GM12878 (cell line): ENCODE measurements at regions not wholly inside any gene's neighbourhood (a gene's known extent, or its start where the extent isn't known, plus 50 kb on each side); places are given as distances from the start of the nearest gene placed in this dataset.
"Not testable (repeated sequence)": the region's sequence is repeated elsewhere in the genome, so short reads cannot be mapped to it uniquely, and the experiment has no call there.

Source experiments
- CBX3 ChIP-seq: fragments of 200-600 bp; sonication (generic); IDR thresholded peaks from 2 replicates; pipeline ENCODE4 v1.6.1; 2016; ENCODE audit warnings: low read depth, borderline replicate concordance
- EZH2 ChIP-seq: IDR thresholded peaks from 2 replicates; pipeline ENCODE4 v1.6.1; 2012; ENCODE audit warnings: low read depth, mild to moderate bottlenecking, control low read depth, inconsistent platforms, low read length, borderline replicate concordance; ENCODE audit not compliant: control insufficient read depth
- FOXK2 ChIP-seq: fragments of 450-650 bp; IDR thresholded peaks from 2 replicates; pipeline ENCODE4 v1.6.1; 2017; ENCODE audit warnings: mild to moderate bottlenecking, moderate library complexity
- FOXM1 ChIP-seq: IDR thresholded peaks from 2 replicates; pipeline ENCODE4 v1.6.1; 2012; ENCODE audit warnings: low read depth, mild to moderate bottlenecking, inconsistent platforms, low read length, moderate library complexity
- RAD21 ChIP-seq: IDR thresholded peaks from 2 replicates; pipeline ENCODE4 v1.6.1; 2011; ENCODE audit warnings: mild to moderate bottlenecking, low read depth, low read length, moderate library complexity; ENCODE audit not compliant: insufficient read depth
- TARDBP ChIP-seq: IDR thresholded peaks from 2 replicates; pipeline ENCODE4 v1.6.1; 2016; ENCODE audit warnings: borderline replicate concordance

DNA sequence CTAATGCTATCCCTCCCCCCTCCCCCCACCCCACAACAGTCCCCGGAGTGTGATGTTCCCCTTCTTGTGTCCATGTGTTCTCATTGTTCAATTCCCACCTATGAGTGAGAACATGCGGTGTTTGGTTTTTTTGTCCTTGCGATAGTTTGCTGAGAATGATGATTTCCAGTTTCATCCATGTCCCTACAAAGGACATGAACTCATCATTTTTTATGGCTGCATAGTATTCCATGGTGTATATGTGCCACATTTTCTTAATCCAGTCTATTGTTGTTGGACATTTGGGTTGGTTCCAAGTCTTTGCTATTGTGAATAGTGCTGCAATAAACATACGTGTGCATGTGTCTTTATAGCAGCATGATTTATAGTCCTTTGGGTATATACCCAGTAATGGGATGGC lies 133.7 kb upstream of the ANK3 start:
- not testable (repeated sequence) for TF ChIP-seq RAD21, TARDBP, CBX3, EZH2, FOXM1, FOXK2
